H54 (cell line): ENCODE measurements at regions not wholly inside any gene's neighbourhood (a gene's known extent, or its start where the extent isn't known, plus 50 kb on each side); places are given as distances from the start of the nearest gene placed in this dataset.

Source experiments
- DNase-seq: peaks from one replicate; pipeline ENCODE4 v3.0.0; 2011; ENCODE audit warnings: low spot score, mixed read lengths; ENCODE audit not compliant: insufficient read length
- FAIRE-seq: peaks from 3 replicates; lab custom pipeline; 2011; peaks lifted over from hg19 to GRCh38; lab: Jason Lieb, UNC
- POLR2A ChIP-seq: IDR thresholded peaks from 2 replicates; pipeline ENCODE4 v1.6.1; 2011; ENCODE audit warnings: low read depth, mild to moderate bottlenecking, low read length

DNA sequence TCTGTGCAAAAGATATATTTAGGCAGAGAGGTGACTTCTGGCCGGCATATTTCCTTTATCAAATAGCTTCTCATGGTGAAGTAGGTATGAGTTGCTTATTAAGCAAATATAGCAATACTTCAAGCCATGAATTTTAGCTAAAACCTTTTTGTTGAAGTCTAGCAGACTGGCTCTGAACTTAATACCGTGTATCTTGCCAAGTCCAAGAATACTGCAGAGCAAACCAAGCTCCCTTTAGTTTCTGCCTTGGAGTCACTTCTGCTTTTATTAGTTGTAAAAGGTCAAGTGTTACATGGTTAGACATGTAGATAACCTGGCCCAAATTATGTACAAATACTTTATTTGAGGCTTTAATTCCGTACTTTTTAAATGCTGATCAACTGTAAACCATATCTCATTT lies 627.6 kb upstream of the PKDCC start:
- no peak for TF ChIP-seq POLR2A
- DNase-seq (no peak), FAIRE-seq (no peak)

DNA sequence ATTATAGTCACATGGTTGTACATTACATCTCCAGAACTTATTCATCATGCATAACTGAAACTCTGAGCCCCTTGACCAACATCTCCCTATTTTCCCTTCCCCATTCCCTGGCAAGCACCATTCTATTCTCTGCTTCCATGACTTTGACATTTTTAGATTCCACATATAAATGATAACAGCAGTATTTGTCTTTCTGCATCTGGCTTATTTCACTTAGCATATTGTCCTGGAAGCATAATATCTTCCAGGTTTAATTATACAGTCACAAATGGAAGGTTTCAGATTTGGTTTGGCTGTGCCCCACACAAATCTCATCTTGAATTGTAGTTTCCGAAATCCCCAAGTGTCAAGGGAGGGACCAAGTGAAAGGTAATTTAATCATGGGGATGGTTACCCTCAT lies 626.9 kb upstream of the PKDCC start:
- FAIRE-seq (no peak), DNase-seq (no peak)
- no peak for TF ChIP-seq POLR2A

DNA sequence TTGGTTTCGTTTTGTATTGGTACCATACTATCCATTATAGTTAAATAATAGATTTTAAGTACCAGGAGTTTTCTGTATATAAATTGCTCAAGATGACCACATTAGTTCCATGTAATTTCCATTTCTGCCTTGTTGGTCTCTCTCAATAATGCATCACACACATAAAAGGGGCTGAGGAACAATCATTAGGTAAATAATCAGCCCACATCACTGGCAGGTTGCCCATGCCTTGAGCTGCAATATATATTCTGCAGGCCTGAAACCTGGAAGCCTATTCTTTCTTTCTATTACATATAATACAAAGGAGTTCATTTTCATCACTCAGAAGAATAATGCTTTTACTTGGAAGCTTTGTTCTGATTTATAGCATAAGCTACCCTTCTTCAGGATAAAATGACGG lies 616.1 kb upstream of the PKDCC start:
- no peak for TF ChIP-seq POLR2A
- FAIRE-seq (no peak), DNase-seq (no peak)

DNA sequence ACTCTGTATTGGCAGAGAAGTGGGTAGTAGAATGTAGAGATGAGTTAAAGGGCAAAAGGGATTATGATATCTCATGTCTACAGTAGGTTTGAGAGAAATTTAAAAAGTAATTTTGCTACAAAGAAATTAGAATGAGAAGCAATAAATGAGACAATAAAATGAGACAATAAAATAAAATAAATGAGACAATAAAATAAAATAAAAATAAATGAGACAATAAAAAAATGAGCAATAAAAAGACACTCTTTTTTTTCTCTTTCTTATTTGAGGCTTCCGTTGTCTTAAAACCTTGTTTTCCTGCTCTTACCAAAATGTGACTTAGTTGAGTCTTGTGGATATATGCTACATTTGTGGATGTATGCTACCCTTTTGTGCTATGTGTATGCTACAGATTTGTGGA lies 615.4 kb upstream of the PKDCC start:
- no peak for FAIRE-seq
- DNase-seq = no peak
- no peak for TF ChIP-seq POLR2A

DNA sequence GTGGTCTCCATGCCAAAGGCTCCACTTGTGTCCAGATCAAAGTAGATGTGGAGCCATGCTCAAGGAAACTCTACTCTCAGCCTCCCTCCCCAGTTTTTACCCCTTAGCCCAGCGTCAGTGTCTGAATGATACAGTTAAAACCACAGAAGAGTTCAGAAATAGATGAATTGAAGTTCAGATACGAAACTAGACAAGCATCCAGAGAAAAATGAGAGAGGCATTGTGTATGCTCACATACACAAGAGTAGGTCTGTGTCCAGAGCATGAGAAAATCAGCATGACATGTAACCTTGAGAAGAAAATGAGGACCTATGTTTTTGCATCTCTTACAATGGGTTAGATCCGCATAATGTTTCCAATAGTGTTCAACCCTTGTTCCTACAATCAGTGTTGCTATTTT lies 612.8 kb upstream of the PKDCC start:
- FAIRE-seq (no peak), DNase-seq (no peak)
- no peak for TF ChIP-seq POLR2A

DNA sequence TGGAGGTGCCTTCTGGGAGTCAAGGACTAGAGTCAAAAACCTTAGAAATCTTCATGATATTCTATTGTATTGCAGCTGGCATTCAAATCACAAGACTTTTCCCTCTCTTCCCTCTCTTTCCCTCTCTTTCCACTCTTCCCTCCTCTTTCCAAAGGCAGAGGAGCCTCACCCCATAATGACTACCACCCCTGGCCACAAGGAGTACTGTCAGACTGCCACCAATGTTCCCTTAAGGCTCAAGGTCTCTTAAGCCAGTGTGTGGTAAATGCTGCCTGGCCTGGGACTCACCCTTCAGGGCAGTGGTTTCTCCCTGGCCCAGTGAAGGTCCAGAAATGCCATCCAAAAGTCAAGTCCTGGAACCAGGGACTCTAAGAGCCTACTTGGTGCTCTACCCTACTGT lies 605.9 kb upstream of the PKDCC start:
- no peak for DNase-seq
- FAIRE-seq = no peak
- no peak for TF ChIP-seq POLR2A

DNA sequence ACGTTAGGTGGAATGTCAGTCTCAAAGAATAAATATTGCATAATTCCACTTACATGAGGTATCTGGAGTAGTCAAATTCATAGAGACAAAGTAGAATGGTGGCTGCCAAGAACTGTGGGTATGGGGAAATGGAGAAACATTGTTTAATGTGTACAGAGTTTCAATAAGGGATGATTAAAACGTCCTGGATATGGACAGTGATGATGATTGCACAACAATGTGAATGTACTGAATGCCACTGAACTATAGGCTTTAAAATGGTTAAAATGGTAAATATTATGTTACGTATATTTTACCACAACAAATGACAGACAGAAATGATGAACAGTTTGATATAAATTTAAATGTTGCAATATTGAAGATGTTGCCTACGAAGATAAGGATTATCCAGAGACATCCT lies 602.0 kb upstream of the PKDCC start:
- no peak for DNase-seq
- no peak for TF ChIP-seq POLR2A
- FAIRE-seq = no peak

DNA sequence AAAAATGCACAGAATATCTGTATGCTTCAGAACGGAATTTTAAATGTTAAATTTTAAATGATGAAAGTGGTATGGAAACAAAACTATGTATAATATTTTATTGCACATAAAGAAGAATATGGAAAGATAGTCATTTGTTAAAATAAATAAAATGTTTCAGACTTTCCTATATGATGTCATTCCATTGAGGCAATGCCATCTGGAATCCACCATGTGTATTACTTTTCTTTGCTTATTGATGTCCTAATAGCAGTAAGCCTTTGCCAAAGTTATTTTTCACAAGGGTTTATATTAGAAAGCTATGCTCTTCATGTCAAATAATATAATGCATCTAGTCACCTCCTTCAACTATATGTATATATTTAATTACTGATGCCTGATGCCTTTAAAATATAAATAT lies 601.6 kb upstream of the PKDCC start:
- DNase-seq = no peak
- TF ChIP-seq POLR2A = no peak
- no peak for FAIRE-seq

DNA sequence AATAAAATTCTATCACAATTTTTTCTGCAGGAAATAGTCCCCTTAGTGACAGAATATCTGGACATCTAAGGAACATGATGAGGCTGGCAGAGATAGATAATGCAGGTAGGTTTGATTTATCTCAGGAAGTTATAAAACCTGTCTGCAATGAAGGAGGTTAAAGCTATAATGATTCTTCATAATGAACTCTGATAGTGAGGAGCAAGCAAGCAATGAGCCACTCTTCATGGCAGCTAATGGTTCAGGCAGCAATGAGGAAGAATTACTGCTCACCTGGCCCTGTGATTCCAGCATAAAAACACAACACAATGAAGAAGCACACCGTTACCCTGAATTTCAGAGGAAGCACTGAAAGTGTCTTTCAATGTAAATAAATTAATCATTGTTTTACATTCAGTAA lies 599.6 kb upstream of the PKDCC start:
- FAIRE-seq (no peak), DNase-seq (no peak)
- no peak for TF ChIP-seq POLR2A

DNA sequence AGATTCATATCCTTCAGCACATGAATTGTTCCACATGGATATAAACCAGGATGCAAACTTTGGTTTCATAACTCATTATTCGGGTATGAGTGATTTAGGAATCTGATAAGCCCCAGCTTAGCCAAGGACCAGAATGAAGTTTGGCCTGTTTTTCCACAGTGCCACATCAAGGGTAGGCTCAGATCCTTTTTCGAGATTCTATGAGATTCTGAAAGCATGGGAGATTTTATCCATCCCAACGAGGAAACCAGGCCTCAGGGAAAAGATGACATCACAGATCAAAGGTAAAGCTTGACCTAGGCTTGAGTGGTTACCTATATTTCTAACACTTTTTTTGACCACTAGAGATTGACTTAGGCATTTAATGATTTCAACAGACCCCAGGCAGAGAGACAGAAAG lies 590.8 kb upstream of the PKDCC start:
- FAIRE-seq (no peak), DNase-seq (no peak)
- no peak for TF ChIP-seq POLR2A

DNA sequence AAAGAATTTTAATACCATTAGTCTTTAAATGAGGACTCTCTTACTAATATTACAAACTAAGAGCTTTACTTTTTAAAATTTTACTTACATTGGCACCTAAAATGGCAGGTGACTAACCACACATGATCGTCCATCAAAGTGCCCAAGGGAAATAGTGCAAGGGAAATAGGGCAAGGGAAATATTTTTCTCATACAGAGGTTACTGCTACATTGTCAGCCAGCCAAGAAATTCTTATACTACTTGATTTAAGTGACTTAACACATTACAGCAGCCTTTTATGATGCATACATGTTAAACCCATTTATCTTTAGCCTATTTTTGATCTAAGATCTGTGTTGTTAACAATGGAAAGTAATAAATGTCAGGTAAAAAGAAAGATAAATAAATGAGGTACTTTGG lies 587.2 kb upstream of the PKDCC start:
- FAIRE-seq (no peak), DNase-seq (no peak)
- TF ChIP-seq POLR2A = no peak

DNA sequence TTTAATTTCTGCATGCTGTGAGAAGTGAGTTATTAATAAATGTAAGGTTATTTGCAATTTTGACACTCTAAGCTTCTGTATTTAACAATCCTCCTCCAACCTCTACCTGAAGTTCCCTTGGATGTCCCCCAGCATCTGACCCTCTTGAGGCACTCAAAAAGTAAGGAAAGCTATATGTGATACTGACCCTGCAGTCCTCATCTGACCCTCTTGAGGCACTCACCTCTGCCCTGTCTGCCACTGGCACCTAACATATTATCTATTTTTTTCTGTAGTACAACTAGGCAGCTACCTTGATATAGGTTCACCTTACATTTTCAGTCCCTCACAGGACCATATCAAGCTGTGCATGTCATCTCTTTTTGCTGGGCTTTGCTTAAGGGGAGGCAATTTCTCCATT lies 583.4 kb upstream of the PKDCC start:
- DNase-seq = no peak
- no peak for TF ChIP-seq POLR2A
- FAIRE-seq = no peak

DNA sequence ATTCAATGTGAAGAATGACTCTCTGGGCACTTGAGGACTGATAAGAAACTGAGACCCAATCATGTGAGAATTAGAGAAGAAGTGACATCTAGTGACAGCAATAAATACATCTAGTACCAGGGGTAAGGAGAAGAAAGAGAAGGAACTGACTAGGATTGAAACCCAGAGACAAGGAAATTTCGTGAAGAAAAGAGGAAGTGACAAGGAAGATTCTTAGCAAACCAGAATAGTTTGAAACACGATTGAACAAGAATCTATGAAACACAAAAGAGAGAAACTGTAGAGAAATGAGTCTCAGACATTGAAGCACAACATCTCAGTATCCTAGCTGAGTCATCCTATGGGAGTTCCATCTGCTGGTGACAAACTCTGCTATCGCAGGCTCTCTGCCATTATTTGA lies 571.9 kb upstream of the PKDCC start:
- DNase-seq (no peak), FAIRE-seq (no peak)
- no peak for TF ChIP-seq POLR2A

DNA sequence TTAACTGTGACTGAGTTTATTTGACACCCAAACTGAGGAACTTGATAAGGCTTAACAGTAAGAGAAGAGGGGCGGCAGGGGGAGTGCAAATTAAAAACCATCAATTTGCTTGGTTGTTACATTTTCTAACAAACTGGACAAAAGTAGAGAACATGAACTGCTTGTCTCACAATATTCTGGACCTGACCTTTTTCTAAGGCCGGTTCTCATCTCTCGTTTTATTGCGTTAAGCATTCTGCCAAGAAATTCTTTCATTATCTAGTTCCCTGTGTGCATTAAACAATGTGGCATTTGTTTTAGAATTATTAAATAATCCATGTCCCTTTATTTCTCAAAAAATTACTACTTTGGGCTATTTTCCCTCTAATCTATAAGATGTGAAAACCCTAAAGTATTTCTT lies 565.2 kb upstream of the PKDCC start:
- no peak for TF ChIP-seq POLR2A
- FAIRE-seq = no peak

DNA sequence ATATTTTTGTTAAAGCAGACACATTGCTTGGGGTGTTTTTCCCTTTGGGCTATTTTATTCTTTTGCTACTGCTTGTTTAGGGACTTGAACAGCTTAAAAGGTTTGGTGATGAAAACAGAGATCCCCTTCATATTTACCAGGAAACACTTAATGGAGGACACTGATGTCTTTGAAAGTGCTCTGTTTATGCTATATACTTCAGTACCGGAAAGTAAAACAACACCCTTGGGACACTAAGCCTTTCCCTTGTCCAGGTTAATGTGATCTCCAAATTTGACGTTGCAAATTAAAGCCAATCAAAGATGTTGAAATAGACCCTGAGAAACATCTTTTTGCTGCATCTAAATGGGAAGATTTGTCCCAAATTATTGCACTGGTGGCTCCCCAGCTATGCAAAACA lies 564.6 kb upstream of the PKDCC start:
- DNase-seq (no peak), FAIRE-seq (no peak)
- no peak for TF ChIP-seq POLR2A

More for the DNA sequence above, 565.2 kb upstream of the PKDCC start:
- DNase-seq = no peak
